Inflammatory macrophage treated with lipopolysaccharide for 1 hour (primary cell): ENCODE measurements at regions not wholly inside any gene's neighbourhood (a gene's known extent, or its start where the extent isn't known, plus 50 kb on each side); places are given as distances from the start of the nearest gene placed in this dataset.
A peak's percentile ranks its signal among the peaks of the same experiment; 100 is the strongest.

Experiments
- DNase-seq, 2 donors: peaks; one replicate each; pipeline ENCODE4 v3.0.0-alpha.2; 2020 to 2022

DNA sequence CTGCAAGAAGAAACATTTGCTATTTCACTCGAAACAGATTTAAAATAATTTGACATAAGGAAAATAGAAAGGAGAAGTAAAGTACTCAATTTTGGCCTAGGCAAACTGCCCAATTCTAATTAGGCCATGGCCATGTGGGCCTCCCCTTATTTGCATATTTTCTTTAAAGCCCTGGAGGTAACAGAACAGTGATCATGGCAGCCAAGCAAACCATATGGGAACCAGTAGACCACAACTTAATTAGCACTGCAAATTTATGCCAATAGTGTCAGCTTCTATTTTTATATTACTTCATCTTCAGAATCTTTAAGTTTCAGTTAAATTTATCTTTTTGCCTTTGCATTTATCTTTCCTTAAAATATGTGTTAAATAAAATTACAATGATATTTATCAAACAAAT, 63.3 kb upstream of the THSD7A start:
- no peak for DNase-seq

DNA sequence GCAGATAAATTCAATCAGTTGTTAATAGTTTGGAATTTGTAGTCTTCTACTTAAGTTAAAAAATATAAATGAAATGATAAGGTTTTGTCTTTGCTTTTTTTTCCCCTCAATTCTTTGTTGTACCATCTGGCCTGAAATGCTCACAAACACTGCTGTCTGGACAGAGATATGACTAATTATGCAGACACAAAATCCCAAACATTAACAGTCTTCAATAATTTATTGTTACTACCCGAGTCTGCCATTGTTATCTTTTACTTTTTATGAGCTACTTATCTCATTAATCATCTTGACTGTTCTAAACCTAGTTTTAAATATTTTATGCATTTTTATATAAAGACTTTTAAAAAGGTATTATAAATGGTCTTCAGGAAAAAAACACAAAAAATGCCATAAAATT, 64.7 kb upstream of the THSD7A start:
- no peak for DNase-seq

- DNase-seq: no peak
These were observed 67.2 kb upstream of the THSD7A start for GRCh38 chr7:11899247-11899646.

GRCh38 chr7:11910253-11910652, 78.3 kb upstream of the THSD7A start:
- no peak for DNase-seq

- DNase-seq: no peak
These were observed 79.9 kb upstream of the THSD7A start for GRCh38 chr7:11911900-11912299.

DNA sequence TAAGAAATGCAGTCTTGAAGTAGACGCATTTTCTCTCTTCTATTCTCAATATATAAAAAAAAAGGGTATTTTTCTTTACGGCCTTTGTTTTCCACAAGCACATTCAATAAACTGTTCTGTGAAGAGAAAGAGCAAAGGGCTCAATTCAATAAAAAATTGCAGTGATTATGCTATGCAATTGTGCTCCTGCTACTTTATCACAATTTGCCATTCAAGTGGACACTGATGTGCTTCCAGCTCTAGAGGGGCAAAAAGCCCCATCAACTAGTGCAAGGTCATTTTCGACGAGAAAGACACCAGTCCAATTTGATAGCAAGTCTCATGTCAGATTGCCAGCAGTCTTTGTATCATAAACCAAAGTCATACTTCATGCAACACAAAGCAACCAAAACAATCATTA, 82.6 kb upstream of the THSD7A start:
- DNase-seq: no peak

DNA sequence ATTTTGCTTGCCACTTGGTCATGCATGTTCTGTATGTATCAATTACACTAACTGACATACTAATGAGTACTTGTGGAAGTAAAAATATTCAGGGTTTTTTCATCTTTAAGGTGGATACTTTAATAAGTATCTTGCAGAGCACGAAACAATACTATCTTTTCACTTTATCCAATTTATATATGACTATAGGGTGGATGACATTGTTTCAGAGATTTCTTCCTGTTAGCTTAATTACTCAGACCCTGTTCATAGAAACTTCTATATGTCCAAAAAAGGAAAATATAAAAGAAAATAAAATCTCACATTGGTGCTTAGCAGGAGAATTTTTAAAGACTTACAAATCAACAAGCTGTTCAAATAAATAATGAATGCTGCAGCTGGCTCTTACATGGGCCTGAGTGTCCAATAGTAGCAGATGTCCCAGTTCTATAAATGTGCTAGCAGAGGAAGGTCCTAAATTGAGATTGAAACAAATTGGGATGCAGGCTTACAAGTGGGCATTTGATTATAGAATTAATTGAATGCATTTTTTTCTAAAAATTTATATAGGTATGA, 91.5 kb upstream of the THSD7A start:
- DNase-seq: no peak

- no peak for DNase-seq
These were observed 99.3 kb upstream of the THSD7A start for GRCh38 chr7:11931307-11931706.

- no peak for DNase-seq
These were observed 102.8 kb upstream of the THSD7A start for GRCh38 chr7:11934796-11935195.

DNA sequence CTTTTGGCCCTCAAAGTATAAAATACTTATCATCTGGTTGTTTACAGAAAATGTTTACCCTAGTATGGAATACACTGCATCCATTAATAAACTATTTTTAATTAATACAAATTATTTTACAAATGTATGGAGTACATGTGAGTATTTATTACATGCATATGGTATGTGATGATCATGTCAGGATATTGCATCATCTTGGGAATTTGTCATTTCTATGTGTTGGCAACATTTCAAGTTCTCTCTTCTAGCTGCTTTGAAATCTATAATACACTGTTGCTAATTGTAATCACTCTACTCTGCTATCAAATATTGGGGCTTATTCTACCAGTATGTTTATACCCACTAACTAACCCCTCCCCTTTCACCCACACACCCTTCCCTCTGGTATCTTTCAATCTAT, 103.9 kb upstream of the THSD7A start:
- DNase-seq: peak in 1 of 2 donors; percentile 7

DNA sequence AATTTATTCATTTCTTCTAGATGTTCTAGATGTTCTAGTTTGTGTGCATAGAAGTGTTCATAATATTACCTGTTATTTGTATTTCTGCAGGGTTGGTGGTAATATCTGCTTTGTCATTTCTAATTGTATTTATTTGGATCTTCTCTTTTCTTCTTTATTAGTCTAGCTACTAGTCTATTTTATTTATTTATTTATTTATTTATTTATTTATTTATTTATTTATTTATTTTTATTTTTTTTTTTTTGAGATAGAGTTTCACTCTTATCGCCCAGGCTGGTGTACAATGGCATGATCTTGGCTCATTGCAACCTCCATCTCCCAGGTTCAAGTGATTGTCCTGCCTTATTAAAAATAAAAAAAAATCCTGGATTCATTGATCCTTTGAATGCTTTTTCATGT, 114.8 kb upstream of the THSD7A start:
- no peak for DNase-seq

DNA sequence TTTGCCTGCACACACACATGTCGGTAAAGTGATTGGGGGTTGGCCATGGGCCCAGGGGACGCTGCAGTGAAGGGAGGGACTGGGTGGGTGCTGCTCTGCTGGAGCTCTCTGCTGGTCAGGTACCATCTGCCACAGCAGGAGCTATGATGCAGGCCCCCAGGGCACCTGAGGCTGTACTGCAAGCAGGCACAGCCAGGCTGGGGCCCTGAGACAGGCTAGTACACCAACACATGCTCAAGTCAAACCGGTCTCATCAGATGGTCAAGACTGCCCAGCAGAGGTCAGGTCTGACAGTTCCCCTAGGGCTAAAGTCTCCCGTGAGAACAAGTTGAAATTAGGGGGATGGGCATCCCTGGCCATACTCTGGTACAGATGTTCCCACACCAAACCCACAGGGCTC, 118.3 kb upstream of the THSD7A start:
- DNase-seq: no peak

DNA sequence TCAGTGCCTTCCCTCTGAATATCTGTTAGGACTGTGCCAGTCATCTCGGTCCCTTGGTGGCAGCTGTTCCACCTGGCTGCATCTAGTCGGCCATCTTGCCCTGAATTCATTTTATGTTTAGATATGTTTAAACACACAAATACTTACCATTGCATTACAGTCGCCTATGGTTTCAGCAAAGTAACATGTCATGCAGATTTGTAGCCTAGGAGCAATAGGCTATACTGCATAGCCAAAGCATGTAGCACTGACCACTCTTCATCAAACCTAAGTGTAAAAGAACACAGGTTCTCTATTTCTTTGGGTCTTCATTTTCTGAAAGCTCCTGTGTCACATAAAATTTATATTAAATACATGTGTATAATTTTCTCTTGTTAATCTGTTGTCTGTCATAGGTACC, 118.9 kb upstream of the THSD7A start:
- DNase-seq: no peak

DNA sequence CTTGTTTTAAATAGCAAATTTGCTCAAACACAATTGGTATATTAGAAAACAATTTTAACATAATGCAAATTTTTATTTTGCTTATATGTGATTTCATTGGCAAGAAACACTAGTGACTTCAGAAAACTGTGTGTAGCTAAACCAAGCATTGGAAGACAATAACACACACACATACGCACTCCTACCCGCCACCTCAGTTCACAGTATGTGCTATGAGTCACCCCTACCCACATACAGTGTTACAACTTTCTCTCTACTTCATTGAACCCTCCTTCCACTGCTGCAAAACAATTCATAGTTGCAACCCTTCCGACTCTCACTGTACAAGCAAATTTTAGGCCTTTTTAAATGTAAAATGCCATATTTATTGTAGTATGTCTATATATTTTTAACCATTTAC, 119.9 kb upstream of the THSD7A start:
- DNase-seq: no peak

GRCh38 chr7:11952972-11953371, 121.0 kb upstream of the THSD7A start:
- DNase-seq: no peak

DNA sequence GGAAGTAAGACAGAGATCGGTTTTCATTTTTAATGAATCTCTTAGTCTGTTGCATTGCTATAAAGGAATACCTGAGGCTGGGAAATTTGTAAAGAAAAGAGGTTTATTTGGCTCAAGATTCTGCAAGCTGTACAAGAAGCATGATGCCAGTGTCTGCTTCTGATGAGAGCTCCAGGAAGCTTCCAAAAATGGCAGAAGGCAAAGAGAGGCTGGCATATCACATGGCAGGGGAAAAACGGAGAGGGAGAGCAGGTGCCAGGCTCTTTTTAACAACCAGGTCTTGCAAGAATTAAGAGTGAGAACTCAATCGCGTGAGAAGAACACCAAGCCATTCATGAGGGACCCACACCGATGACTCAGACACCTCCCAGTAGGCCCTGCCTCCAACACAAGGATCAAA, 125.0 kb upstream of the THSD7A start:
- no peak for DNase-seq

- no peak for DNase-seq
These were observed 126.0 kb upstream of the THSD7A start for GRCh38 chr7:11957956-11958355.

DNA sequence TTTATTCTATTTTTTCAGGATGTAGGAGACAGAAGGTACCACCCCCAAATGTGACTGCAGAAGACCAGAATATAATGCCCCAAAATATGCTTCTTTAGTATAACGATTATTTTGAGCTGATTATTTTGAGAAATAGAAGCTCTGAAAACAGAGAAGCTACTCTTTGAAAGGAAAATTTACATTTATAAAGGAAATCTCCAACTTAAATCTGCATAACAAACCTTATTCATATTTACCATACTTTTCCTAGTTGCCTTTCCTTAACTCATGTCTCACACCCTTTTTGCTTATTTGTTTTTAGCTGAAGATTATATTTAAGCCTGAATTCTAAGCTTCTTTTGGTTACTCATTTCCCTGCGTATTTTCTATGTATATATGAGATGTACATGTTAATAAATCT, 127.1 kb upstream of the THSD7A start:
- no peak for DNase-seq

- no peak for DNase-seq
These were observed 128.6 kb upstream of the THSD7A start for GRCh38 chr7:11960621-11961020.

GRCh38 chr7:11969643-11970042, 137.6 kb upstream of the THSD7A start:
- no peak for DNase-seq

GRCh38 chr7:11970132-11970531, 138.1 kb upstream of the THSD7A start:
- no peak for DNase-seq

DNA sequence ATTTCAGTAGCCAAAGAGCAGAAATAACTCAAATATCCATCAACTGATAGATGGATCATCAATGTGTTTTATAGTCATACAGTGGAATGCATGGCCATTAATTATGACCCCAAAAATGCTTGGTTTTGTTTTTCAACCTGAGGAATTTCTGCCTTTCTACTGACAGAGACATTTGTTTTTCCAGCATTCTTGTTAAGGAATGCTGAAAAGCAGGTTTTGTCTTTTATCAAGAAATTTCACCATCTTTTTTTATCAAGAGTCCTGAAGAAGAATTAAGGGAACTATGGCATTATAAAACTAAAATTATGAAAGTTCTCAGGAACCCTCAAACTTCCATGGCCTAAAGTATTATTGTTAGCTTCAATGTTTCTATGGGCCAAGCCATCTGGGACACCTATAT, 153.4 kb upstream of the THSD7A start:
- DNase-seq: no peak

GRCh38 chr7:11985971-11986370, 154.0 kb upstream of the THSD7A start:
- no peak for DNase-seq

- DNase-seq: no peak
These were observed 156.2 kb upstream of the THSD7A start for GRCh38 chr7:11988186-11988585.

DNA sequence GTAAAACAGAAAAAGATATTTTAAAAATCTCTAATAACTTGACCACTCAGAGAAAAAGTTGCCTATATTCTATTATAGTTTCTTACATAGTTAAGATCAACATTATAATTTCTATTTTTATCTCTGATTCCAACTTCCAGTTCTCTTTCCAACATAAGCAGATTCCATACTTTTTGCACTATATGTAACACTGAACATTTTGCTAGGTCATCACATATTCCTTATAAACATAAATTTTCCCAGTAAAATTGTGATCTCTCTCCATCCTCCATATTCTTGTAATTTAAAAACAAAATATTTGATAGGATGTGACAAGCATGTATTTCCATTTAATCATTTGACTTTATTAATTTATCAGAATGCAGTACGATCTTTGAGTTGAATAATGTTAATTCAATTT, 170.4 kb upstream of the THSD7A start:
- no peak for DNase-seq

DNA sequence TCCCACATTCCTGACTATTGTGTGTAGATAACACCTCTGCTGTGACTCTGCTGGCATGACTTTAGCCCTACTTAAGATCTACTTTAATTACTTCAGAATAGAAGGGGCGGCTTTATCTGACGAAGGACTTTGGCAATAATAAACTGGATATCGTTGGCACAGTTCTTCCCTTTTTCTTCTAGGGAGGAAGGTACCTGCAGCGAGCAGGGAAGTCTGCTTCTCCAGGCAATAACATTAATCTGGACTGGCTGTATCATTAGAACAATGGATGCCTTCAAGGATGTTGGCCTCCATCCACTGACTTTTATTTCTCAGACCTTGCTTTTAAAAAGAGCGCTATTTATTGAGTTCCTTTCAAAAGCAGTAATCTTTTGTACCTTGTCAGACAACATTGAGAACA, 172.6 kb upstream of the THSD7A start:
- no peak for DNase-seq
